Heart right ventricle (tissue), 16 donors: ENCODE measurements at regions not wholly inside any gene's neighbourhood (a gene's known extent, or its start where the extent isn't known, plus 50 kb on each side); places are given as distances from the start of the nearest gene placed in this dataset.
"Not testable (repeated sequence)": the region's sequence is repeated elsewhere in the genome, so short reads cannot be mapped to it uniquely, and the experiment has no call there.

Experiments
- ATAC-seq, 8 donors: fragments of 200-7000 bp; cut with Tn5 transposase; one replicate each; pipeline ENCODE4 v1.9.1; 2020; ENCODE audit warnings: mild to moderate bottlenecking in 8 of 8, moderate library complexity in 8 of 8, moderate number of reproducible peaks in 1 of 8
- DNase-seq, 2 donors: peaks; one replicate each; pipeline ENCODE4 v3.0.0-alpha.2; 2020
- H3K27ac ChIP-seq, 10 donors: fragments of 200-600 bp; sonication (generic) in 2 of 10; one replicate each; pipeline versions ENCODE4 v1.5.0 to v1.8.0; 2020 to 2022; ENCODE audit warnings: mild to moderate bottlenecking in 3 of 10
- H3K27me3 ChIP-seq, 7 donors: fragments of 200-600 bp; one replicate each; pipeline ENCODE4 v1.8.0; 2021 to 2022; ENCODE audit warnings: mild to moderate bottlenecking in 2 of 7
- H3K36me3 ChIP-seq, 9 donors: fragments of 200-600 bp; sonication (generic) in 1 of 9; one replicate each; pipeline versions ENCODE4 v1.5.0 to v1.8.0; 2020 to 2022; ENCODE audit warnings: mild to moderate bottlenecking in 2 of 9
- H3K4me1 ChIP-seq, 9 donors: fragments of 200-600 bp; sonication (generic) in 1 of 9; one replicate each; pipeline versions ENCODE4 v1.5.0 to v1.8.0; 2020 to 2022; ENCODE audit warnings: mild to moderate bottlenecking in 4 of 9
- H3K4me3 ChIP-seq, 10 donors: fragments of 200-600 bp; sonication (generic) in 2 of 10; one replicate each; pipeline versions ENCODE4 v1.5.0 to v1.8.0; 2020 to 2022; ENCODE audit warnings: mild to moderate bottlenecking in 7 of 10, moderate library complexity in 2 of 10
- H3K9me3 ChIP-seq, 11 donors: fragments of 200-600 bp in 10 of 11; sonication (generic) in 2 of 11; one replicate each; pipeline versions ENCODE4 v1.5.0 to v1.8.0; 2013 to 2022; ENCODE audit warnings: mild to moderate bottlenecking in 2 of 11, control low read depth in 1 of 11, moderate library complexity in 1 of 11
- CTCF ChIP-seq, 9 donors: fragments of 200-600 bp; sonication (generic) in 2 of 9; IDR thresholded peaks; one replicate each; pipeline versions ENCODE4 v1.5.0 to v1.8.0; 2021 to 2022; ENCODE audit warnings: antibody characterized with exemption in 9 of 9, mild to moderate bottlenecking in 5 of 9, moderate library complexity in 1 of 9
- WGBS, 2 donors: extraction: QIAGEN DNeasy Blood & Tissue Kit; methylation state at CpG; one replicate each; pipeline ENCODE4 v1.1.7; 2013; ENCODE audit warnings: inconsistent platforms in 1 of 2; 5-methylcytosine and 5-hydroxymethylcytosine counted together
- intact Hi-C, 10 donors: fragments of 100-400 bp; cut with DNase I; formaldehyde crosslinking; loops; one replicate each; pipeline versions ENCODE4 v1.11.1 to v1.14.2; 2022
- donor health status: Arrhythmogenic right ventricular cardiomyopathy.
- donor health status: ischemic (EF 13 %, LVEDD 7.1; RV severe dilation, severe dysfunction).
- donor health status: healthy with polysubstance abuse.
- donor health status: DM: no; HTN: yes; CAD: no.
- donor health status: DM: no; HTN: no; CAD: no.
- donor health status: ischemic (EF 25% LVEDD 6.9; RV normal size, moderate dysfunction).
- donor health status: ischemic (EF 25% LVEDD 5.7; RV mildly dilated, moderate dysfunction).
- donor health status: healthy.
- donor health status: DM: yes; HTN: yes; CAD: no.
- donor health status: Ischemic cardiomyopathy.
- donor health status: ischemic (EF 35%, LVEDD 5.7; RV mildly dilated, moderate dysfunction).
- donor health status: nonischemic (EF 11% LVEDD 7.7; RV severe dilation, severe dysfunction).
- donor health status: DM: yes; HTN: yes; CAD: no.
- donor health status: PGD.
- donor health status: ischemic (EF 29% LVEDD 5.4; RV normal size, mild dysfunction).
- donor health status: nonischemic (EF 23%, LVEDD 6.1; RV moderate dilation, normal function).

DNA sequence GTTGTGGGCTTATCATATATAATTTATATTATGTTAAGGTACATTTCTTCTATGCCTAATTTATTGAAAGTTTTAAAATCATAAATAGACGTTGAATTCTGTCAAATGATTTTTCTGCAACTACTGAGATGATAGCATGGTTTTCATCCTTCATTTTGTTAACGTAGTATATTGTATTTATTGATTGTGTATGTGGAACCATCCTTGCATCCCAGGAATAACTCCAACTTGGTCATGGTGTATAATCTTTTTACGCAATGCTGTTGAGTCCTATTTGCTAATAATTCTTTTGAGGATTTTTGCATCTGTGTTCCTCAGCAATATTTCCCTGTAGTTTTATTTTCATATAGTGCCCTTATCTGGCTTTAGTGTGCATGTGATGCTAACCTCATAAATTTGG lies 152.7 kb downstream of the ADCYAP1 start:
- ATAC-seq: no peak
- 63 to 87% methylated on average over 3 of the region's 3 CpGs for WGBS, 2 donors
- Histone ChIP-seq H3K9me3 (peaks cover 0 to 46% (median 7%) of the 10 kb centered on the region in 11 donors), H3K27ac (no peak overlapping the region), H3K36me3 (no peaks in the 10 kb centered on the region), H3K4me1 (no peaks in the 10 kb centered on the region), H3K4me3 (no peak overlapping the region), H3K27me3 (no peaks in the 10 kb centered on the region)
- intact Hi-C loops: no loop called here
- TF ChIP-seq CTCF (IDR thresholded peaks at IDR 0.05): no peak
- no peak for DNase-seq

DNA sequence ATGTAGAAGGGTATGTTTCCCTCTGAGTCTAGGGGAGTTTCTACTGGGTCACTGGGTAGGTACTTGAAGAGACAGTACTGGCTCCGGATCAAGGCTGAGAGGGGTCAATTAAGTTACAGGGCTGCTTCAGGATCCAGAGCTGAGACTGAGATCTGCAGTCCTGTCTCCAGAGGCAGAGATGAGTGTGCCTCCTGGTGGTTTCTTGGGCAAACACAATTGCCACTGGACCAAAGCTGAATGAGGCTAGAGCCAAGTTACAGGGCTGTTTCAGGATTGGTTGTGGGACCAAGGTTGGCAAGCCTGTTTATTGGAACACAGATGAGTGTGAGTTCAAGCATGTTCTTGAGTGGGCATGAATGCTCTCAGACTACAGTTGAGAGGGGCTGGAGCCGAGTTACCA lies 157.9 kb downstream of the ADCYAP1 start:
- 84 to 85% methylated on average over 2 of the region's 2 CpGs for WGBS, 2 donors
- no peaks in the 10 kb centered on the region for H3K4me1 ChIP-seq
- intact Hi-C loops: loop anchor here in 1 of 10 donors (10.0 kb wide), 1 partner anchor 152 kb away; no protein-coding TSS in a partner anchor
- H3K36me3 ChIP-seq: no peaks in the 10 kb centered on the region
- ATAC-seq: no peak
- DNase-seq: no peak
- H3K27ac ChIP-seq: no peak overlapping the region
- H3K27me3 ChIP-seq: no peaks in the 10 kb centered on the region
- H3K4me3 ChIP-seq: no peak overlapping the region
- H3K9me3 ChIP-seq: peaks cover 0 to 31% (median 0%) of the 10 kb centered on the region in 11 donors
- no peak for TF ChIP-seq CTCF (IDR thresholded peaks at IDR 0.05)

DNA sequence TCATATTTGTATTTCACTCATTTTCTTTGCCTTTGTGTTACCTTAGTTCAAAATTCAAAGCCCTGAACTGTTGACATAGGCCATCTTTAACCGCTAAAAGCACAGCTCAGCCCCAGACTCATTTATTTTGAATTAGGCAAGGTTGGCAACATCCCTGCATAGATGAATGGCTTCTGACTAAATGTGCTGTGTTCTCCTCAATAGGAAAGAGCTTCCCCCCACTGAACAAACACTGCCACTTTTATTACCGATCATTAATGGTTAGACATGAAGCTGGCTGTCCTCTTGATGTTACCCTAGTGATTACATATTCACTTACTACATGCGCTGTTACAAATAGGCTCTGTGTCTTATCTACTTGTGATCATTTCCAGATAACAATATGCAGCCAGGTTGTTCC lies 170.7 kb downstream of the ADCYAP1 start:
- no peak for ATAC-seq
- no peaks in the 10 kb centered on the region for H3K27me3 ChIP-seq
- no peak overlapping the region for H3K27ac ChIP-seq
- no peak overlapping the region for H3K4me3 ChIP-seq
- no peak for TF ChIP-seq CTCF (IDR thresholded peaks at IDR 0.05)
- no peak for DNase-seq
- 76 to 78% methylated on average over 3 of the region's 3 CpGs for WGBS, 2 donors
- H3K9me3 ChIP-seq: no peaks in the 10 kb centered on the region
- no peaks in the 10 kb centered on the region for H3K4me1 ChIP-seq
- no peaks in the 10 kb centered on the region for H3K36me3 ChIP-seq
- intact Hi-C loops: no loop called here

- intact Hi-C loops: no loop called here
- Histone ChIP-seq H3K36me3 (no peaks in the 10 kb centered on the region), H3K4me1 (no peaks in the 10 kb centered on the region), H3K27me3 (no peaks in the 10 kb centered on the region), H3K27ac (no peak overlapping the region), H3K9me3 (no peaks in the 10 kb centered on the region), H3K4me3 (no peak overlapping the region)
- DNase-seq (no peak), ATAC-seq (no peak)
- TF ChIP-seq CTCF (IDR thresholded peaks at IDR 0.05): no peak
Measured at GRCh38 chr18:1075876-1076275, 171.2 kb downstream of the ADCYAP1 start.

DNA sequence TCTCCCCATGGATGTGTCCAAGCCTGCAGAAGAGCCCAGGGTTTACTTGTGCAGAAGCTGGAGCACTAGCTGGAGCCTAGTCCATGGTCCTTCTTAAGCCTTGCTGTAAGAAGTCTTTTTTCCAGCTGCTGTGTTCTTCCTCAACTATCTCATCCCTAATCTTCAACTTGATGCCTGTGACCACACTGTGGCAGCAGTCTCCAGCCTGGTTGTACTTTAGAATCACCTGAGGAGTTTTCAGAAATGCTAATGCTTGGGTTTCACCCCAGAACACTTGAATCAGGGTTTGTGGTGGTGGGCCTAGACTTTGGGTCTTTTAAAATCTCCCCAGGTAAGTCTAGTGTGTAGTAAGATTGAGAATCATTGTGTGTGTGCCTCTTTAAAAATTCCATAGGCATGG lies 173.6 kb downstream of the ADCYAP1 start:
- Histone ChIP-seq H3K4me3 (no peak overlapping the region), H3K36me3 (no peaks in the 10 kb centered on the region), H3K4me1 (no peaks in the 10 kb centered on the region), H3K9me3 (no peaks in the 10 kb centered on the region), H3K27me3 (no peaks in the 10 kb centered on the region), H3K27ac (no peak overlapping the region)
- TF ChIP-seq CTCF (IDR thresholded peaks at IDR 0.05): no peak
- ATAC-seq (no peak), DNase-seq (no peak)
- intact Hi-C loops: no loop called here

- peaks cover 0 to 26% (median 0%) of the 10 kb centered on the region in 11 donors for H3K9me3 ChIP-seq
- 46 to 52% methylated on average over 5 of the region's 5 CpGs for WGBS, 2 donors
- not testable (repeated sequence) for H3K27ac ChIP-seq, H3K4me3 ChIP-seq, H3K4me1 ChIP-seq, DNase-seq, H3K36me3 ChIP-seq, ATAC-seq, H3K27me3 ChIP-seq
- intact Hi-C loops: loop anchor here in 1 of 10 donors (10.0 kb wide), 1 partner anchor 59 kb away; no protein-coding TSS in a partner anchor
Measured at GRCh38 chr18:1083675-1084074, 179.0 kb downstream of the ADCYAP1 start.
